Mesendoderm (in vitro differentiated cells): ENCODE measurements at regions not wholly inside any gene's neighbourhood (a gene's known extent, or its start where the extent isn't known, plus 50 kb on each side); places are given as distances from the start of the nearest gene placed in this dataset.

Experiments used
- DNase-seq: peaks from one replicate; pipeline ENCODE4 v3.0.0; 2013
- H2AK5ac ChIP-seq: 2 replicates; pipeline ENCODE4 v1.6.1; 2013; ENCODE audit warnings: low read length, inconsistent platforms
- H2BK120ac ChIP-seq: 2 replicates; pipeline ENCODE4 v1.6.1; 2013; ENCODE audit warnings: low read depth, mild to moderate bottlenecking, low read length, moderate library complexity, mixed read lengths
- H2BK15ac ChIP-seq: replicated peaks from 2 replicates; pipeline ENCODE4 v1.6.1; 2013; ENCODE audit warnings: low read depth, mild to moderate bottlenecking, moderate library complexity
- H2BK5ac ChIP-seq: 2 replicates; pipeline ENCODE4 v1.6.1; 2013; ENCODE audit warnings: low read length, inconsistent platforms
- H3K18ac ChIP-seq: 2 replicates; pipeline ENCODE4 v1.6.1; 2013; ENCODE audit warnings: mild to moderate bottlenecking, low read length, mixed read lengths
- H3K23ac ChIP-seq: one replicate; pipeline ENCODE4 v1.6.1; 2013; ENCODE audit warnings: low read length
- H3K27ac ChIP-seq: 2 replicates; pipeline ENCODE4 v1.5.1; 2013; ENCODE audit warnings: low read depth, mild to moderate bottlenecking, inconsistent platforms, low read length, moderate library complexity
- H3K27me3 ChIP-seq: 2 replicates; pipeline ENCODE4 v1.6.1; 2013; ENCODE audit warnings: low read length, control low read depth, mild to moderate bottlenecking, inconsistent platforms; ENCODE audit not compliant: insufficient read depth, poor library complexity
- H3K36me3 ChIP-seq: 2 replicates; pipeline ENCODE4 v1.6.1; 2013; ENCODE audit warnings: low read length, inconsistent platforms; ENCODE audit not compliant: control insufficient read depth, insufficient read depth
- H3K4ac ChIP-seq: one replicate; pipeline ENCODE4 v1.6.1; 2013; ENCODE audit warnings: low read depth, mild to moderate bottlenecking, low read length, moderate library complexity
- H3K4me1 ChIP-seq: 2 replicates; pipeline ENCODE4 v1.6.1; 2013; ENCODE audit warnings: low read depth, low read length, inconsistent platforms; ENCODE audit not compliant: control insufficient read depth
- H3K4me2 ChIP-seq: 2 replicates; pipeline ENCODE4 v1.6.1; 2013; ENCODE audit warnings: low read length
- H3K4me3 ChIP-seq: 2 replicates; pipeline ENCODE4 v1.5.1; 2013; ENCODE audit warnings: mild to moderate bottlenecking, low read length
- H3K56ac ChIP-seq: one replicate; pipeline ENCODE4 v1.6.1; 2013; ENCODE audit warnings: low read length
- H3K79me1 ChIP-seq: 2 replicates; pipeline ENCODE4 v1.6.1; 2013; ENCODE audit warnings: low read length, inconsistent platforms
- H3K79me2 ChIP-seq: 2 replicates; pipeline ENCODE4 v1.6.1; 2013; ENCODE audit warnings: mild to moderate bottlenecking, low read length; ENCODE audit not compliant: control insufficient read depth, insufficient read depth
- H3K9ac ChIP-seq: 2 replicates; pipeline ENCODE4 v1.6.1; 2013; ENCODE audit warnings: low read length, inconsistent platforms
- H4K5ac ChIP-seq: one replicate; pipeline ENCODE4 v1.6.1; 2013; ENCODE audit warnings: low read length
- H4K8ac ChIP-seq: one replicate; pipeline ENCODE4 v1.6.1; 2013; ENCODE audit warnings: low read depth, mild to moderate bottlenecking, control low read depth, low read length, moderate library complexity
- WGBS: extraction: QIAGEN DNeasy Blood & Tissue Kit; methylation state at CpG from one replicate; pipeline ENCODE4 v1.1.7; 2013; ENCODE audit warnings: low lambda C conversion rate, missing lambda C conversion rate; ENCODE audit not compliant: insufficient coverage; ENCODE audit errors: extremely low coverage; 5-methylcytosine and 5-hydroxymethylcytosine counted together

- H3K56ac ChIP-seq, result no peak overlapping the region
- H4K8ac ChIP-seq, result no peak overlapping the region
- H3K79me1 ChIP-seq, result no peaks in the 10 kb centered on the region
- DNase-seq, result peak; percentile 56
- no peaks in the 10 kb centered on the region for H3K27me3 ChIP-seq
- H3K36me3 ChIP-seq, result no peaks in the 10 kb centered on the region
- no peak overlapping the region for H3K4me2 ChIP-seq
- no peak overlapping the region for H2AK5ac ChIP-seq
- H3K18ac ChIP-seq, result no peak overlapping the region
- H2BK15ac ChIP-seq, result no peak overlapping the region
- H4K5ac ChIP-seq, result no peak overlapping the region
- H2BK5ac ChIP-seq, result no peak overlapping the region
- no CpG with 5 or more reads among the region's 4 CpGs for WGBS
- H3K9ac ChIP-seq, result no peak overlapping the region
- no peak overlapping the region for H2BK120ac ChIP-seq
- no peaks in the 10 kb centered on the region for H3K79me2 ChIP-seq
- no peak overlapping the region for H3K27ac ChIP-seq
- no peaks in the 10 kb centered on the region for H3K4me1 ChIP-seq
- no peak overlapping the region for H3K4ac ChIP-seq
- H3K4me3 ChIP-seq, result no peak overlapping the region
- no peak overlapping the region for H3K23ac ChIP-seq
Measured at GRCh38 chr10:111281516-111281915, 204.7 kb downstream of the ADRA2A start.

- Histone ChIP-seq H3K36me3 (no peaks in the 10 kb centered on the region), H4K8ac (no peak overlapping the region), H3K23ac (no peak overlapping the region), H2BK5ac (no peak overlapping the region), H3K4me1 (no peaks in the 10 kb centered on the region), H3K4ac (no peak overlapping the region), H3K56ac (no peak overlapping the region), H4K5ac (no peak overlapping the region), H3K79me2 (no peaks in the 10 kb centered on the region), H3K79me1 (no peaks in the 10 kb centered on the region), H2AK5ac (no peak overlapping the region), H2BK120ac (no peak overlapping the region), H3K27ac (no peak overlapping the region), H3K9ac (no peak overlapping the region), H3K4me3 (no peak overlapping the region), H3K4me2 (no peak overlapping the region), H3K18ac (no peak overlapping the region), H3K27me3 (no peaks in the 10 kb centered on the region), H2BK15ac (no peak overlapping the region)
- no CpG with 5 or more reads among the region's 5 CpGs for WGBS
- no peak for DNase-seq
Measured at GRCh38 chr10:111289461-111289860, 212.6 kb downstream of the ADRA2A start.

GRCh38 chr10:111290649-111291048, 213.8 kb downstream of the ADRA2A start:
- no peak overlapping the region for H2BK15ac ChIP-seq
- no peaks in the 10 kb centered on the region for H3K36me3 ChIP-seq
- H3K27me3 ChIP-seq, result no peaks in the 10 kb centered on the region
- H3K27ac ChIP-seq, result no peak overlapping the region
- no peak overlapping the region for H2BK5ac ChIP-seq
- no peaks in the 10 kb centered on the region for H3K4me1 ChIP-seq
- H3K18ac ChIP-seq, result no peak overlapping the region
- H3K4me2 ChIP-seq, result no peak overlapping the region
- no peak overlapping the region for H2BK120ac ChIP-seq
- no peak overlapping the region for H2AK5ac ChIP-seq
- no peak overlapping the region for H4K8ac ChIP-seq
- H3K56ac ChIP-seq, result no peak overlapping the region
- H4K5ac ChIP-seq, result no peak overlapping the region
- no peaks in the 10 kb centered on the region for H3K79me2 ChIP-seq
- H3K4ac ChIP-seq, result no peak overlapping the region
- no peak overlapping the region for H3K23ac ChIP-seq
- no peak overlapping the region for H3K9ac ChIP-seq
- H3K4me3 ChIP-seq, result no peak overlapping the region
- no peak for DNase-seq
- WGBS, result no CpG with 5 or more reads among the region's 3 CpGs
- no peaks in the 10 kb centered on the region for H3K79me1 ChIP-seq

GRCh38 chr10:111295788-111296187, 219.0 kb downstream of the ADRA2A start:
- no peak overlapping the region for H3K9ac ChIP-seq
- no peak overlapping the region for H2BK5ac ChIP-seq
- no peak overlapping the region for H3K23ac ChIP-seq
- H3K56ac ChIP-seq, result no peak overlapping the region
- no peak overlapping the region for H3K4me3 ChIP-seq
- no peak overlapping the region for H3K4ac ChIP-seq
- no peaks in the 10 kb centered on the region for H3K27me3 ChIP-seq
- H4K5ac ChIP-seq, result no peak overlapping the region
- H4K8ac ChIP-seq, result no peak overlapping the region
- H3K79me2 ChIP-seq, result no peaks in the 10 kb centered on the region
- no peak overlapping the region for H3K4me2 ChIP-seq
- no peaks in the 10 kb centered on the region for H3K4me1 ChIP-seq
- DNase-seq, result no peak
- H3K18ac ChIP-seq, result no peak overlapping the region
- no peaks in the 10 kb centered on the region for H3K79me1 ChIP-seq
- no peak overlapping the region for H3K27ac ChIP-seq
- no CpG with 5 or more reads among the region's 1 CpG for WGBS
- no peak overlapping the region for H2BK120ac ChIP-seq
- H2AK5ac ChIP-seq, result no peak overlapping the region
- no peak overlapping the region for H2BK15ac ChIP-seq
- no peaks in the 10 kb centered on the region for H3K36me3 ChIP-seq

GRCh38 chr10:111297351-111297848, 220.6 kb downstream of the ADRA2A start:
- Histone ChIP-seq H3K27me3 (no peaks in the 10 kb centered on the region), H2BK15ac (no peak overlapping the region), H3K79me2 (no peaks in the 10 kb centered on the region), H3K4ac (no peak overlapping the region), H3K36me3 (no peaks in the 10 kb centered on the region), H2BK5ac (no peak overlapping the region), H4K8ac (no peak overlapping the region), H3K23ac (no peak overlapping the region), H3K18ac (no peak overlapping the region), H3K27ac (no peak overlapping the region), H4K5ac (no peak overlapping the region), H3K4me3 (no peak overlapping the region), H3K4me1 (no peaks in the 10 kb centered on the region), H3K79me1 (no peaks in the 10 kb centered on the region), H3K56ac (no peak overlapping the region), H3K4me2 (no peak overlapping the region), H2AK5ac (no peak overlapping the region), H2BK120ac (no peak overlapping the region), H3K9ac (no peak overlapping the region)
- peak; percentile 79 for DNase-seq
- no CpG with 5 or more reads among the region's 6 CpGs for WGBS

GRCh38 chr10:111298031-111298430, 221.2 kb downstream of the ADRA2A start:
- H3K4ac ChIP-seq, result no peak overlapping the region
- no peak overlapping the region for H4K5ac ChIP-seq
- H3K23ac ChIP-seq, result no peak overlapping the region
- H2BK120ac ChIP-seq, result no peak overlapping the region
- no peak overlapping the region for H2BK15ac ChIP-seq
- no peaks in the 10 kb centered on the region for H3K79me1 ChIP-seq
- no peak overlapping the region for H3K9ac ChIP-seq
- H2AK5ac ChIP-seq, result no peak overlapping the region
- H3K36me3 ChIP-seq, result no peaks in the 10 kb centered on the region
- H3K4me2 ChIP-seq, result no peak overlapping the region
- no peak overlapping the region for H3K18ac ChIP-seq
- no peaks in the 10 kb centered on the region for H3K27me3 ChIP-seq
- H3K4me1 ChIP-seq, result no peaks in the 10 kb centered on the region
- no peak overlapping the region for H3K4me3 ChIP-seq
- H2BK5ac ChIP-seq, result no peak overlapping the region
- WGBS, result no CpG with 5 or more reads among the region's 4 CpGs
- H3K27ac ChIP-seq, result peak overlapping the region; percentile 33
- DNase-seq, result peak; percentile 10
- no peaks in the 10 kb centered on the region for H3K79me2 ChIP-seq
- no peak overlapping the region for H4K8ac ChIP-seq
- no peak overlapping the region for H3K56ac ChIP-seq
